NCI-H2107 treated with DMSO at 0.1 percent for 48 hours (cell line): ENCODE measurements at regions not wholly inside any gene's neighbourhood (a gene's known extent, or its start where the extent isn't known, plus 50 kb on each side); places are given as distances from the start of the nearest gene placed in this dataset.

Experiments used
- DNase-seq: peaks from one replicate; lab custom pipeline; 2025; ENCODE audit not compliant: unreplicated experiment; lab: John Stamatoyannopoulos, UW

- no peak for DNase-seq
These were observed 54.4 kb upstream of the ESX1 start for GRCh38 chrX:104309169-104309568.

GRCh38 chrX:104307341-104307740 lies 52.6 kb upstream of the ESX1 start:
- no peak for DNase-seq

- DNase-seq = no peak
These were observed 51.4 kb upstream of the ESX1 start for GRCh38 chrX:104306180-104306579.
